ENCODE measurements at regions not wholly inside any gene's neighbourhood (a gene's known extent, or its start where the extent isn't known, plus 50 kb on each side); places are given as distances from the start of the nearest gene placed in this dataset.
"Not testable (repeated sequence)": the region's sequence is repeated elsewhere in the genome, so short reads cannot be mapped to it uniquely, and the experiment has no call there.

DNA sequence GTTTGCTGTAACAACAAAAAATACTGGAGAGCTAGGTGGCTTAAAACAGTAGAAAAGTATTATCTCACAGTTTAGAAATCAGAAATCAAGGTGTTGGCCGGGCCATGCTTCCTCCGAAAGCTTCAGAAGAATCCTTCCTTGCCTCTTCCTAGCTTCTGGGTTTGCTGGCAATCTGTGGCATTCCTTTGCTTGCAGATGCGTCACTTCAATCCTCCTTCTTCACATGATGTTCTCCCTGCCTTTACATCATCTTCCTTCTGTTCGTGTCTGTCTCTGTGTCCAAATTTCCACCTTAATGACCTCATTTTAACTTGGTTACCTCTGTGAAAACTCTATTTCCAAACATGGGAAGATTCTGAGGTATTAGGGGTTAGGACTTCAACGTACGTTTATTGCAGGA is 90.4 kb upstream of the CHD1 start:
- DNase-seq (ENCODE audit: low read depth in 2 of 2), result no peak

DNA sequence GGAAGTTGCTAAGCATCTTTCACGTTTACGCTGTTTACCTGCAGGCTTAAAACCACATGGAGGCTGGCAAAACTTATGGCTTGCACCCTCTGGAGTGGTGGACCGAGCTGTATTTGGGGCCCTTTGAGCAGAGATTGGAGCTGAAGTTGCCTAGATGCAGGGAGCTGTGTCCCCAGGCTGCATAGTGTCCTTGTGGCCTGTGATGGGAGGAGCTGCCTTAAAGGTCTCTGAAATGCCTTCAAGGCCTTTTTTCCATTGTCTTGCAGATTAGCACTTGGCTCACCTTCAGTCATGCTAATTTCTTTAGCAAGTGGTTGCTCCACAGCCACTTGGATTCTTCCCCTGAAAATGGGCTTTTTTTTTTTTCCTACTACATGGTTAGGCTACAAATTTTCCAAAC is 81.5 kb upstream of the CHD1 start:
- DNase-seq (ENCODE audit: low read depth in 2 of 2), result no peak

DNA sequence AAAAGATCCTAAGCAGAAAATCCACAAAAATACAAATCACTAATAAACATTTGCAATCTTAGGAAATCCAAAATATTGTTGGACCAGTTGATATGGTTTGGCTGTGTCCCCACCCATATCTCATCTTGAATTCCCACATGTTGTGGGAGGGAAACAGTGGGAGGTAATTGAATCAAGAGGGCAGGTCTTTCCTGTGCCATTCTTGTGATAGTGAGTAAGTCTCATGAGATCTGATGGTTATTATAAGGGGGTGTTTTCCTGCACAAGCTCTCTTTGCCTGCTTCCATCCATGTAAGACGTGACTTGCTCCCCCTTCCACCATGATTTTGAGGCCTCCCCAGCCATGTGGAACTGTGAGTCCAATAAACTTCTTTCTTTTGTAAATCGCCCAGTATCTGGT is 79.2 kb upstream of the CHD1 start:
- DNase-seq (ENCODE audit: low read depth in 2 of 2), result not testable (repeated sequence)

DNA sequence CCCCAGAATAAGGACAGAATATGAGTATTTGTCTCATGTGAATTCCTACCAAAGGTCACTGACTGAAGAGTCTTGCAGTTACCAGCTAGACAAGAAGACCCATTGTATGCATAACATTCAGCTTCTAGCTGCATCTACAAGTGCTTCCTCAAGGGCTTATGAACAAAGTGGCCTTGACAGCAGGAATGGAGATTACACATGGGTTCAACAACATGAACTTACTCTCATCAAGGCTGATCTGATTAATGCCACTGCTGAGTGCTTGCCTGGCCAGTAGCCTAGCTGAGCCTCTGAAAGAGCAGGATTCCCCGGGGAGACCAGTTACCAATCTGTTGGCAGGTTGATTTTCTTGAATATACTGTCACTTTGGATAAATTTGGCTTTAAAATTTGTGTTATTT is 76.7 kb upstream of the CHD1 start:
- DNase-seq (ENCODE audit: low read depth in 2 of 2), result no peak

DNA sequence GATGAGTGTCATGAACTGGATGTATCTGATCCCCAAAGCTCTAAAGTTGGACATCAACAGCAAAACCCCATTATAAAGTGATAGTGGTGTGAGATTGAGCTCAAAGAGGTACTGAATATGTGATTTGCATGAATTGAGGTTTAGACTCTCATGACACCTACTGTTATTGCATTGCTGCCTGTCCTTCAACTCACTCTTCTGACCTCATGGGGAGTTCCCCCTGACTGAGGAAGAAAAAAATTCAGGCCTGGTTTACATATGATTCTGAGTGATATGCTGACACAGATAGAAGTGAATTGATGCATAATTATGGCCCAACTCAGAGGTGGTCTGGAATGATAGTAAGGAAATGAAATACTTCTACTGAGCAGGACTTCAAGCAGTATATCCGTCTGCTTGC is 76.2 kb upstream of the CHD1 start:
- DNase-seq (ENCODE audit: low read depth in 2 of 2), result no peak

DNA sequence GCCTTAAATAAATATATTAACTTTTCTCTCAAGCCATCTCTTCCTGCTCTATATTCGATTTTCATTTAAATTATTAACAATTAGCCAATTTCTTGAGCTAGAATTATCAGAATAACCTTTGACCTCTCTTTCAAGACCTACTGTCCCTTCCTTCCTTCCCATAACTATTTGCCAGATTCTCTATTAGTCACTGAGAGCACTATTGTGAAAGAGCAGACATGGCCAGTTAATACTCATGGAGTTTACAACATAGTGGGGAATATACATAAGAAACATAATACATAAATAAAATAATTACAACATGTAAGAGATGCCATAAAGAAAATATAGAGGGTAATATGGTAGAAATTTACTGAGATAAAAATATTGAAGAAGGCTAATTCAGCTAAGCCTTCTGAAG is 72.1 kb upstream of the CHD1 start:
- no peak for DNase-seq (ENCODE audit: low read depth in 2 of 2)

DNA sequence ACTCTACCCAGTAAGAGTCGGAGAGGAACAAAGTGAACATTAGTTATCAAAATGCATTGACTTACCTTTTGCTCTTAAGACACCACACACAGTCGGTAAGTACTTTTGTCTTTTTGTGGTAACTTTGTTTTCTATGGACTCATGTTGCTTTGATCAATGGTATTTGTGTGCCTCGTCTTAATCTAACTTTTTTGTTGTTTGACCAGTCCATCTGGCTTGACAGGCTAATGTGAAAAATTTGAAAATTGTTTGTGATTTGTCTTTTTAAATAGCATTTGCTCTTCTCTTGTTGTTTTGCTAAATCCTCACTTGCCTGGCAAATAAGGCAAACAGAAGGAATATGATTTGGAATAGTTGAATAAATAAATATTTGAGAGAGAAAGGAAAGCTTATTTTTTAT is 71.4 kb upstream of the CHD1 start:
- no peak for DNase-seq (ENCODE audit: low read depth in 2 of 2)

DNA sequence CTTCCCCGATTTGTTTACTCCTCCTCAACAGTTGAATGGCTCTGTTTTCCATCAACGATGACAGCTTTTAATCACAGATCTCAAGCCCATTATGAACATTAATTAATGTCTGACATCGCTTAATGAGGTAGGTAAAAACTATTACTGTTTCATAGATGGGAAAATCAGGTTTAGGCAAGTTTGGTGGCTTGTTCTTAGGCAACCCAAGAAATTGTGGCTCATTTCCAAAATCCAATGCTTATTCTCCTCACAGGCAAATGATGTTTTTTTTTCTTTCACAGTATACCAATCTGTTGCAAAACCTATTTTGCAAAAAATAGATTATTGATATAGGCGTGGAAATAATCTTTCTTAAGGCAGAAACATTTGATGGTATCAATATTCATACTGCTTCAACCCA is 70.8 kb upstream of the CHD1 start:
- no peak for DNase-seq (ENCODE audit: low read depth in 2 of 2)

DNA sequence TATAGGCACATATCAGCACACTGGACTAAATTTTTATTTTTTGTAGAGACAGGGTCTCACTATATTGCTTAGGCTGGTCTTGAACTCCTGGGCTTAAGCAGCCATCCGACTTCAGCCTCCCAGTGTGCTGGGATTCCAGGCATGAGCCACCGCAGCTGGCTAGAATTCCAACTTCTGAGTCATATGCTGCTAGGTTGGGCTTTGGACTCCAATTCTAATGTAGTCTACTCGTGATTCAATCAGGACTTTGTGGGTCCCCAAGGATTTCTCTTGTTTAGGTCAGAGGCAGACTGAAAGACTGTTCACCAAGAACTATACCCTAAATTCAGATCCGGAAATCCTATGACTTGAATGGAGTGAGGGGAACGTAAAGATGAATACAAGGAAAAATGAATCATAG is 68.2 kb upstream of the CHD1 start:
- no peak for DNase-seq (ENCODE audit: low read depth in 2 of 2)

DNA sequence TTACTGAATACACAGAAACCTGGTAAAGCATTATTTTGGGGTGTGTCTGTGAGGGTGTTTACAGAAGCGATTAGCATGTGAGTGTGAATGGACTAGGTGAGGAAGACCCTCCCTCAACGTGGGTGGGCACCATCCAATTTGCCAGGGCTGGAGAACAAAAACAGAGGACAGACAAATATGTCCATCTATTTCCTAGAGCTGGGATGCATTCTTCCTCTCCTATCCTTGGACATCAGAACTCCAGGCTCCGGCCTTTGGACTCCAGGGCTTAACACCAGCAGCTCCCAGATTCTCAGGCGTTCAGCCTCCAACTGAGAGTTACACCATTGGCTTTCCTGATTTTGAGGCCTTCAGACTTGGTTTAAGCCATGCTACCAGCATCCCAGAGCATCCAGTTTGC is 65.8 kb upstream of the CHD1 start:
- DNase-seq (ENCODE audit: low read depth in 2 of 2), result no peak

DNA sequence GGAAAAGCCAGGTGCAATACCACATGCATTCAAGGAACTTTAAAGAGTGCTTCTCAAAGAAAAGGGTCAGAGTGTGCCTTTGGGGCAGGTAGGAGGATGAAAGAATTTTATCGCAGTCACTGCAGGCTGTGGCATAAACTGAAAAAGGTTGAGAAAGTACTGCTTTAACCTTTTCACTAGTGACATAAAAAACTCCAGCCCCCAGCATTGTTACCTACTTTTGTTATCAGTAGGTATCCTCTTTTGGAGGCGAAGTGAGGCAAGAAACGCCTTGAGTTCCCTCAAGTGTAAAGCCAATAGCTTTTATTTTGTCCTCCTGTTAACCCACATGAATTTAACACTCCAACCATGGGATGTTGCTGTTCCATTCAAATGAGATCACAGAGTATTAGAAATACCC is 64.7 kb upstream of the CHD1 start:
- DNase-seq (ENCODE audit: low read depth in 2 of 2), result no peak

DNA sequence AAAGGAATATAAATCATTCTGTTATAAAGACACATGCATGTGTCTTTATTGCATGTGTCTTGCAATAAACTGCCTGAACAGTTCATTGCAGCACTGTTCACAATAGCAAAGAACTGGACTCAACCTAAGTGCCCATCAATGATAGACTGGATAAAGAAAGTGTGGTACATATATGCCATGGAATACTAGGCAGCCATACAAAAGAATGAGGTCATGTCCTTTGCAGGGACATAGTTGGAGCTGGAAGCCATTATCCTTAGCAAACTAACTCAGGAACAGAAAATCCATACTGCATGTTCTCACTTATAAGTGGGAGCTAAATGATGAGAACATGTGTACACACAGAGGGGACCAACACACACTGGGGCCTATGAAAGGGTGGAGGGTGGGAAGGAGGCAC is 63.7 kb upstream of the CHD1 start:
- no peak for DNase-seq (ENCODE audit: low read depth in 2 of 2)

DNA sequence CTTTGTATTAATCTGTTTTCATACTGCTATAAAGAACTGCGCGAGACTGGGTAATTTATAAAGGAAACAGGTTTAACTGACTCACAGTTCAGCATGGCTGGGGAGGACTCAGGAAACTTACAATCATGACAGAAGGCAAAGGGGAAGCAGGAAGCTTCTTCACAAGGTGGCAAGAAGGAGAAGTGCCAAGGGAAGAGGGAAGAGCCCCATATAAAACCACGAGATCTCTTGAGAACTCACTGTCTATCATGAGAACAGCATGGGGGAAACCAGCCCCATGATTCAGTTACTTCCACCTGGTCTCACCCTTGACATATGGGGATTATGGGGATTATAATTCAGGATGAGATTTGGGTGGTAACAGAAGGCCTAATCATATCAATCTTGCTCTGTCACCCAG is 60.9 kb upstream of the CHD1 start:
- no peak for DNase-seq (ENCODE audit: low read depth in 2 of 2)

DNA sequence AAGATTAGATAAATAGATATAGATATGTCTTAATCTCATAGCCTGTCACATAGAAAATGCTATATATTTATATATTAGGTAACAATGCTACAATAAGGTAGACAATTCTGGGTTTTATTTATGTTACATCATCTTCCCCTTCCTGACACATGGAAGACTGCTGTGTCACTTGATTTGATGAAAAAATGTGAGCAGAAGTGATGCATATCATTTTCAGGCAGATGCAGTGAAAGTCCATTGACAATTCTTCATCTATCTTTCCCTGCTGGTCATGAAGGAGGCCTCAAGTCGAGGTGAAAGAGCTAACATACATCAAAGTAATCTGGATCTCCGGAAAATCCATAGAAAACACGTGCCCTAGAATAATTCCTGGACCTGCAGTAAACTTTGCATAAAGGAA is 57.8 kb upstream of the CHD1 start:
- DNase-seq (ENCODE audit: low read depth in 2 of 2), result no peak

DNA sequence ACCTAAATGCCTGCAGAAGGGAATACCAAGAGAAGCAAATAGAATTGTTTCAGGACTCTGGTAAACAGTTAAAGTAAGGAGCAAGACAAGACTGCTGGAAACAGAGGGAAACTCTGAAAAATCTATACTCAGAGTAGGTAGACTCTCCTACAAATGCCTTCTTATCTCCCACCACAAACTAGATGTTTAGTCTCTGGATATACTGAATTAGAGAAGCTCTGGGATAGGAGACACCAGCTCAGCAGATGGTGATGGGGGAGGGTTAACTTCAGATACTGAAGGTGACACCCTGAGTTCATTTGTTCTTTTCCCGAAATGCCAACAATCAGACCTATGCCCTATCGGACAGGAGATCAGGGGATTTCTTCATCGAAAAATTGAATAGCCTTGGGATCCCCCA is 54.1 kb upstream of the CHD1 start:
- DNase-seq (ENCODE audit: low read depth in 2 of 2), result no peak

Measured in stimulated activated CD4-positive, alpha-beta T cell treated with anti-CD3 and anti-CD28 coated beads, Interleukin-1b, Interleukin-23, amount 100 ng/mL, for 1 hour (primary cell).